Neural cell (in vitro differentiated cells): ENCODE measurements at regions not wholly inside any gene's neighbourhood (a gene's known extent, or its start where the extent isn't known, plus 50 kb on each side); places are given as distances from the start of the nearest gene placed in this dataset.

ENCODE experiments used
- H2AFZ ChIP-seq: fragments of 200-600, 300-800 bp; sonication (generic), shearing (Covaris generic); 2 replicates; pipeline ENCODE4 v1.6.0; 2014; ENCODE audit warnings: low read depth, mild to moderate bottlenecking, antibody characterized with exemption, low read length, moderate library complexity
- H3F3A ChIP-seq: fragments of 200-600 bp; shearing (Covaris generic); 2 replicates; pipeline ENCODE4 v1.6.1; 2016; ENCODE audit warnings: mild to moderate bottlenecking, moderate library complexity, mixed read lengths, antibody characterized with exemption, low read length; ENCODE audit not compliant: insufficient read depth, poor library complexity, severe bottlenecking
- H3K27ac ChIP-seq: fragments of 200-600, 300-800 bp; sonication (generic), shearing (Covaris generic); 2 replicates; pipeline ENCODE4 v1.5.1; 2014; ENCODE audit warnings: mild to moderate bottlenecking, low read length, moderate library complexity
- H3K27me3 ChIP-seq: fragments of 300-800, 200-600 bp; sonication (generic), shearing (Covaris generic); 2 replicates; pipeline ENCODE4 v1.6.0; 2014; ENCODE audit warnings: mild to moderate bottlenecking, low read depth, low read length, moderate library complexity; ENCODE audit not compliant: insufficient read depth
- H3K36me3 ChIP-seq: fragments of 300-800, 200-600 bp; sonication (generic), shearing (Covaris generic); 2 replicates; pipeline ENCODE4 v1.5.1; 2014; ENCODE audit warnings: mild to moderate bottlenecking, antibody characterized with exemption, low read length, moderate library complexity; ENCODE audit not compliant: insufficient read depth
- H3K4me2 ChIP-seq: fragments of 300-800, 200-600 bp; sonication (generic), shearing (Covaris generic); 2 replicates; pipeline ENCODE4 v1.6.0; 2014; ENCODE audit warnings: mild to moderate bottlenecking, low read length
- H3K4me3 ChIP-seq: fragments of 300-800, 200-600 bp; sonication (generic), shearing (Covaris generic); 2 replicates; pipeline ENCODE4 v1.5.1; 2014; ENCODE audit warnings: mild to moderate bottlenecking, low read length, moderate library complexity
- H3K79me2 ChIP-seq: fragments of 200-600 bp; shearing (Covaris generic); replicated peaks from 2 replicates; pipeline ENCODE4 v1.6.0; 2014; ENCODE audit warnings: mild to moderate bottlenecking, low read length, moderate library complexity; ENCODE audit not compliant: insufficient read depth
- H3K9ac ChIP-seq: fragments of 300-800, 200-600 bp; sonication (generic), shearing (Covaris generic); 2 replicates; pipeline ENCODE4 v1.6.1; 2016; ENCODE audit warnings: mild to moderate bottlenecking, low read length, mixed read lengths
- H3K9me2 ChIP-seq: fragments of 200-600 bp; shearing (Covaris generic); 2 replicates; pipeline ENCODE4 v1.6.1; 2016; ENCODE audit warnings: mild to moderate bottlenecking, low read length, mixed read lengths; ENCODE audit not compliant: insufficient read depth
- H3K9me3 ChIP-seq: fragments of 200-600, 300-800 bp; sonication (generic), shearing (Covaris generic); 2 replicates; pipeline ENCODE4 v1.6.1; 2016; ENCODE audit warnings: mild to moderate bottlenecking, mixed run types, low read length, moderate library complexity, mixed read lengths
- H4K20me1 ChIP-seq: fragments of 200-600 bp; shearing (Covaris generic); 2 replicates; pipeline ENCODE4 v1.6.1; 2016; ENCODE audit warnings: mild to moderate bottlenecking, mixed run types; ENCODE audit not compliant: insufficient read depth
- CTCF ChIP-seq: fragments of 450-650 bp; IDR thresholded peaks from 2 replicates; pipeline ENCODE4 v1.5.1; 2014; ENCODE audit warnings: antibody characterized with exemption, mild to moderate bottlenecking, moderate library complexity; ENCODE audit not compliant: poor library complexity, severe bottlenecking
- EP300 ChIP-seq: fragments of 450-650 bp; conservative IDR thresholded peaks from 2 replicates; pipeline ENCODE4 v1.6.1; 2014; ENCODE audit warnings: antibody characterized with exemption, mild to moderate bottlenecking, moderate library complexity; ENCODE audit not compliant: poor library complexity, severe bottlenecking
- EZH2 ChIP-seq: fragments of 200-600, 300-800 bp; shearing (Covaris generic), sonication (generic); IDR thresholded peaks from 2 replicates; pipeline ENCODE4 v1.6.1; 2014; ENCODE audit warnings: antibody characterized with exemption, low read length, borderline replicate concordance, mild to moderate bottlenecking; ENCODE audit not compliant: insufficient read depth, poor library complexity, severe bottlenecking
- MXI1 ChIP-seq: fragments of 450-650 bp; conservative IDR thresholded peaks from 2 replicates; pipeline ENCODE4 v1.6.1; 2014; ENCODE audit warnings: antibody characterized with exemption, mild to moderate bottlenecking; ENCODE audit not compliant: poor library complexity, severe bottlenecking
- POLR2AphosphoS5 ChIP-seq: IDR thresholded peaks from 2 replicates; pipeline ENCODE4 v1.6.1; 2012
- RAD21 ChIP-seq: fragments of 450-650 bp; conservative IDR thresholded peaks from 2 replicates; pipeline ENCODE4 v1.6.1; 2014; ENCODE audit warnings: antibody characterized with exemption, mild to moderate bottlenecking, moderate library complexity
- REST ChIP-seq: IDR thresholded peaks from 2 replicates; pipeline ENCODE4 v1.6.1; 2012; ENCODE audit warnings: borderline replicate concordance
- SMC3 ChIP-seq: fragments of 450-650 bp; conservative IDR thresholded peaks from 2 replicates; pipeline ENCODE4 v1.6.1; 2014; ENCODE audit warnings: antibody characterized with exemption, mild to moderate bottlenecking, moderate library complexity; ENCODE audit not compliant: poor library complexity
- TAF1 ChIP-seq: IDR thresholded peaks from 2 replicates; pipeline ENCODE4 v1.6.1; 2012; ENCODE audit warnings: low read depth

- H3K79me2 ChIP-seq: no peaks in the 10 kb centered on the region
- H3K9me3 ChIP-seq: no peaks in the 10 kb centered on the region
- H3K27ac ChIP-seq: no peak overlapping the region
- no peak overlapping the region for H2AFZ ChIP-seq
- no peaks in the 10 kb centered on the region for H3F3A ChIP-seq
- no peak overlapping the region for H3K9ac ChIP-seq
- TF ChIP-seq RAD21 (no peak), EZH2 (no peak), POLR2AphosphoS5 (no peak), EP300 (no peak), TAF1 (no peak), CTCF (no peak), SMC3 (no peak)
- no peaks in the 10 kb centered on the region for H3K36me3 ChIP-seq
- no peaks in the 10 kb centered on the region for H4K20me1 ChIP-seq
- no peaks in the 10 kb centered on the region for H3K9me2 ChIP-seq
- no peaks in the 10 kb centered on the region for H3K27me3 ChIP-seq
- no peak overlapping the region for H3K4me3 ChIP-seq
- H3K4me2 ChIP-seq: no peak overlapping the region
Observed at GRCh38 chr2:195606179-195606578, 50.8 kb upstream of the SLC39A10 start.

DNA sequence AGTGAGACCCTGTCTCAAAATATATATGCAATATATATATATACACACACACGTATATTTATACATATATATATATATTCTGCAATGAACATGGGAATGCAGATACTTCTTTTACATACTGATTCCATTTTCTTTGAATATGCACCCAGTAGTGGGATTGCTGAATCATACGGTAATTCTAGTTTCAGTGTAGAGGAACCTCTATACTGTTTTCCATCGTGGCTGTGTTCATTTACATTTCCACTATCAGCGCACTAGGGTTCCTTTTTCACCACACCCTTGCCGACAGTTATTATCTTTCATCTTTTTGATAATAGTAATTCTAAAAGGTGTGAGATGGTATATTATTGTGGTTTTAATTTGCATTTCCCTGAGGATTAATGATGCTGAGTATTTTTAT, 52.3 kb upstream of the SLC39A10 start:
- Histone ChIP-seq H3K79me2 (no peaks in the 10 kb centered on the region), H3K4me3 (no peak overlapping the region), H3K9me3 (no peaks in the 10 kb centered on the region), H3K9ac (no peak overlapping the region), H3K9me2 (no peaks in the 10 kb centered on the region), H3K27me3 (no peaks in the 10 kb centered on the region), H3K4me2 (no peak overlapping the region), H2AFZ (no peak overlapping the region), H4K20me1 (no peaks in the 10 kb centered on the region), H3F3A (no peaks in the 10 kb centered on the region), H3K36me3 (no peaks in the 10 kb centered on the region), H3K27ac (no peak overlapping the region)
- no peak for TF ChIP-seq CTCF
- no peak for TF ChIP-seq SMC3
- TF ChIP-seq TAF1: no peak
- no peak for TF ChIP-seq EZH2
- no peak for TF ChIP-seq REST
- TF ChIP-seq POLR2AphosphoS5: no peak
- TF ChIP-seq EP300: no peak
- no peak for TF ChIP-seq RAD21
- TF ChIP-seq MXI1: no peak
